AG09309 (cell line): ENCODE measurements at regions not wholly inside any gene's neighbourhood (a gene's known extent, or its start where the extent isn't known, plus 50 kb on each side); places are given as distances from the start of the nearest gene placed in this dataset.

Experiments
- DNase-seq: peaks from one replicate; pipeline ENCODE4 v3.0.0-alpha.2; 2010; ENCODE audit warnings: low read depth
- H3K4me3 ChIP-seq: 2 replicates; pipeline ENCODE4 v1.5.1; 2011; ENCODE audit warnings: mild to moderate bottlenecking, low read depth, low read length, moderate library complexity; ENCODE audit not compliant: control insufficient read depth
- CTCF ChIP-seq: IDR thresholded peaks from 2 replicates; pipeline ENCODE4 v1.5.1; 2011; ENCODE audit warnings: mild to moderate bottlenecking, low read depth, low read length, inconsistent platforms; ENCODE audit not compliant: insufficient read depth, control insufficient read depth; ENCODE audit errors: missing control alignments

- DNase-seq, result no peak
- no peak overlapping the region for H3K4me3 ChIP-seq
- TF ChIP-seq CTCF, result no peak
Measured at GRCh38 chr12:30188602-30189326, 405.0 kb upstream of the TMTC1 start.

- TF ChIP-seq CTCF, result no peak
- H3K4me3 ChIP-seq, result no peak overlapping the region
- no peak for DNase-seq
Measured at GRCh38 chr12:30187426-30187825, 403.7 kb upstream of the TMTC1 start.

GRCh38 chr12:30181334-30181733 is 397.6 kb upstream of the TMTC1 start:
- DNase-seq, result no peak
- H3K4me3 ChIP-seq, result no peak overlapping the region
- TF ChIP-seq CTCF, result no peak

GRCh38 chr12:30180602-30181001 is 396.9 kb upstream of the TMTC1 start:
- DNase-seq, result no peak
- H3K4me3 ChIP-seq, result no peak overlapping the region
- TF ChIP-seq CTCF, result no peak

GRCh38 chr12:30178916-30179315 is 395.2 kb upstream of the TMTC1 start:
- H3K4me3 ChIP-seq, result no peak overlapping the region
- no peak for DNase-seq
- TF ChIP-seq CTCF, result no peak

- H3K4me3 ChIP-seq, result no peak overlapping the region
- TF ChIP-seq CTCF, result no peak
- DNase-seq, result no peak
Measured at GRCh38 chr12:30169839-30170591, 386.3 kb upstream of the TMTC1 start.
